ENCODE measurements at regions not wholly inside any gene's neighbourhood (a gene's known extent, or its start where the extent isn't known, plus 50 kb on each side); places are given as distances from the start of the nearest gene placed in this dataset.

DNA sequence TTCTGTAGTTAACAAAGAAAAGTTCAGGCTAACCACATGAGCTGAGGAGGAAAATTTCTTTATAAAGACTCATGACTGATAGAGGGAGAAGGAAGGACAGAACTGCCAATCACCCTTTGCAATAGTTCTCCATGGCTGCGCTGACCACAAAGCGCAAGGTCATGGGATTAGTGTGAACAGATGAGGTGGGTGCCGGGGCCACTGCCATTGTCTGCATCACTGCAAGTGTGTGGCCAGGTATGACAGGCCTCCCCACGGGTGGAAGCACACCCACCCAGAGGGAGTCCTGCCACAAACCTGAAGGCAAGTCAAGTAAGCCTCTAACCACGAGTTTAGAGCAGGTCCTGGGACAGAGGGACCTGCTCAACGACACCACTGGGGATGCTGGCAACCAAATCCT lies 128.1 kb downstream of the TUBA3C start:
- TF ChIP-seq POLR2A (IDR thresholded peaks at IDR 0.05): no peak
- TF ChIP-seq, protein P1, sequence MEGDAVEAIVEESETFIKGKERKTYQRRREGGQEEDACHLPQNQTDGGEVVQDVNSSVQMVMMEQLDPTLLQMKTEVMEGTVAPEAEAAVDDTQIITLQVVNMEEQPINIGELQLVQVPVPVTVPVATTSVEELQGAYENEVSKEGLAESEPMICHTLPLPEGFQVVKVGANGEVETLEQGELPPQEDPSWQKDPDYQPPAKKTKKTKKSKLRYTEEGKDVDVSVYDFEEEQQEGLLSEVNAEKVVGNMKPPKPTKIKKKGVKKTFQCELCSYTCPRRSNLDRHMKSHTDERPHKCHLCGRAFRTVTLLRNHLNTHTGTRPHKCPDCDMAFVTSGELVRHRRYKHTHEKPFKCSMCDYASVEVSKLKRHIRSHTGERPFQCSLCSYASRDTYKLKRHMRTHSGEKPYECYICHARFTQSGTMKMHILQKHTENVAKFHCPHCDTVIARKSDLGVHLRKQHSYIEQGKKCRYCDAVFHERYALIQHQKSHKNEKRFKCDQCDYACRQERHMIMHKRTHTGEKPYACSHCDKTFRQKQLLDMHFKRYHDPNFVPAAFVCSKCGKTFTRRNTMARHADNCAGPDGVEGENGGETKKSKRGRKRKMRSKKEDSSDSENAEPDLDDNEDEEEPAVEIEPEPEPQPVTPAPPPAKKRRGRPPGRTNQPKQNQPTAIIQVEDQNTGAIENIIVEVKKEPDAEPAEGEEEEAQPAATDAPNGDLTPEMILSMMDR (IDR thresholded peaks at IDR 0.05): no peak

Measured in tibial nerve (tissue), 3 donors.